ENCODE measurements at regions not wholly inside any gene's neighbourhood (a gene's known extent, or its start where the extent isn't known, plus 50 kb on each side); places are given as distances from the start of the nearest gene placed in this dataset.
"Not testable (repeated sequence)": the region's sequence is repeated elsewhere in the genome, so short reads cannot be mapped to it uniquely, and the experiment has no call there.

GRCh38 chr18:14189858-14190257 lies 57.6 kb upstream of the ZNF519 start:
- DNase-seq (ENCODE audit: low spot score) = no peak

- DNase-seq (ENCODE audit: low spot score) = not testable (repeated sequence)
Measured at GRCh38 chr18:14188751-14189406, 56.6 kb upstream of the ZNF519 start.

Data from D341Med (cell line).